ENCODE measurements at regions not wholly inside any gene's neighbourhood (a gene's known extent, or its start where the extent isn't known, plus 50 kb on each side); places are given as distances from the start of the nearest gene placed in this dataset.
"Not testable (repeated sequence)": the region's sequence is repeated elsewhere in the genome, so short reads cannot be mapped to it uniquely, and the experiment has no call there.

DNA sequence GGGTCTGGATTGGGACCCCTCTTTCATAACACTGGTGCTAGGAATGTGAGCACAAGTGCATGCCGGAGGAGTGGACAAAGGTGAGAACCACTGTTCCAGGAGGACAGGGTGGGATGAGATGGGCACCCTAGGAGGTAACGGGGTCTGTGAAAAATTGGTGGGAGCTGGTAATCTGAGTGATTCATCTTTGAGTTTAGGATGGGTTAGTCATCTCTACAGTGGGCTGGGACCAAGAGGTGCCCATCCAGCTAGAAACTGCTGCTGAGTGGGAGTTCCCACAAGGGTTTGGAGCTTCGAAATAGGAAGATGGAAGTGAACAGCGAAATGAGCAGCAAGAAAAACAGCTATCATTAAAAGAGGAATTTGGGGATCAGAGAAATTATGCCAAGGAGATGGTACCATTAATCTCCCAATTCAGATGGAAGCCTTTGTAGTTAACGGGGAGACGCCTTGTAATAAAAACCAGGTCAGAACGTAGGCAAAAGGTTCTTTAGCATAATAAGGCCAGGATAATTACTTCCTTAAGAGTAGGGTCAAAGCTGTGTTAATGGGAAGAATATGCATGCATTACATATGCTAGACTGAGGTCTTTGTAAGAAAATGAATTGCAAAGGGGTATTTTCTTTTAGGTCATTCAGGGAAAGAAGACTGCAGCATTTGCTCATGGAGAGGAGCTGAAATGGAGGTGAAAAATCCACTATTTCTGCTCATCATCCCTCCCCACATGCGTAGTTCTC lies 55.5 kb downstream of the OLFML3 start:
- H3K9ac ChIP-seq (ENCODE audit: insufficient read depth in 1 of 2, low read length in 2 of 2) = no peak overlapping the region
- H3K36me3 ChIP-seq (ENCODE audit: control insufficient read depth in 4 of 4, insufficient read depth in 4 of 4, low read length in 4 of 4) = no peaks in the 10 kb centered on the region
- ATAC-seq (ENCODE audit: insufficient read depth, low FRiP score) (no peak), DNase-seq (no peak)
- 76 to 81% methylated on average over 8 of the region's 8 CpGs for WGBS, 2 donors
- no peak overlapping the region for H3K27ac ChIP-seq (ENCODE audit: low read depth in 1 of 2, low read length in 1 of 2)
- H3K4me1 ChIP-seq (ENCODE audit: control insufficient read depth in 5 of 5, insufficient read depth in 5 of 5, low read length in 5 of 5) = no peaks in the 10 kb centered on the region
- TF ChIP-seq, protein P1, sequence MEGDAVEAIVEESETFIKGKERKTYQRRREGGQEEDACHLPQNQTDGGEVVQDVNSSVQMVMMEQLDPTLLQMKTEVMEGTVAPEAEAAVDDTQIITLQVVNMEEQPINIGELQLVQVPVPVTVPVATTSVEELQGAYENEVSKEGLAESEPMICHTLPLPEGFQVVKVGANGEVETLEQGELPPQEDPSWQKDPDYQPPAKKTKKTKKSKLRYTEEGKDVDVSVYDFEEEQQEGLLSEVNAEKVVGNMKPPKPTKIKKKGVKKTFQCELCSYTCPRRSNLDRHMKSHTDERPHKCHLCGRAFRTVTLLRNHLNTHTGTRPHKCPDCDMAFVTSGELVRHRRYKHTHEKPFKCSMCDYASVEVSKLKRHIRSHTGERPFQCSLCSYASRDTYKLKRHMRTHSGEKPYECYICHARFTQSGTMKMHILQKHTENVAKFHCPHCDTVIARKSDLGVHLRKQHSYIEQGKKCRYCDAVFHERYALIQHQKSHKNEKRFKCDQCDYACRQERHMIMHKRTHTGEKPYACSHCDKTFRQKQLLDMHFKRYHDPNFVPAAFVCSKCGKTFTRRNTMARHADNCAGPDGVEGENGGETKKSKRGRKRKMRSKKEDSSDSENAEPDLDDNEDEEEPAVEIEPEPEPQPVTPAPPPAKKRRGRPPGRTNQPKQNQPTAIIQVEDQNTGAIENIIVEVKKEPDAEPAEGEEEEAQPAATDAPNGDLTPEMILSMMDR (IDR thresholded peaks at IDR 0.05; ENCODE audit: control extremely low read depth, extremely low read depth) = no peak
- H3K4me3 ChIP-seq = no peak overlapping the region
- H3K9me3 ChIP-seq (ENCODE audit: control insufficient read depth in 4 of 4, insufficient read depth in 3 of 4, low read length in 3 of 4) = peaks cover 0 to 1% (median 0%) of the 10 kb centered on the region in 4 donors
- no peaks in the 10 kb centered on the region for H3K27me3 ChIP-seq (ENCODE audit: control insufficient read depth in 3 of 3, insufficient read depth in 3 of 3, low read length in 2 of 3)

DNA sequence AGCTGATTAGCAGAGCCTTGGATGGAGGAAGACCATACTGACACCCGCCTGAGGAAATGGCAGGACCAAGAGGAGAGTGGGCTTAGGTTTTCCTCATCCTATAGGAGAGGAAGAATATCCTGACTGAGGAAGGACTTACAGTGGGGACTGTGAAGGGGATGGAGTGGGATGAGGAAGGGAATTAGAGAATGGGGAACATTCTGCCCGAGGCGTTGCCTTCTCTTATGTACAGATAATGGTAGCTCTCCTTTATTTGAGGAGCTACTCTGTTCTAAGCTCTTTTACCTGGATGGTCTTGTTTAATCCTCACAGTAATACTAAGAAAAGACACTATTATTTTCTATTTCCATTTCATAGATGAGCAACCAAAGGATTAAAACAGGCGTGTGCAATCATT lies 56.0 kb downstream of the OLFML3 start:
- H3K9ac ChIP-seq (ENCODE audit: insufficient read depth in 1 of 2, low read length in 2 of 2) = no peak overlapping the region
- H3K4me1 ChIP-seq (ENCODE audit: control insufficient read depth in 5 of 5, insufficient read depth in 5 of 5, low read length in 5 of 5) = no peaks in the 10 kb centered on the region
- WGBS, 2 donors = 96 to 98% methylated on average over 4 of the region's 4 CpGs
- ATAC-seq (ENCODE audit: insufficient read depth, low FRiP score) (no peak), DNase-seq (no peak)
- H3K4me3 ChIP-seq = no peak overlapping the region
- TF ChIP-seq, protein P1 (IDR thresholded peaks at IDR 0.05; ENCODE audit: control extremely low read depth, extremely low read depth) = no peak
- no peaks in the 10 kb centered on the region for H3K36me3 ChIP-seq (ENCODE audit: control insufficient read depth in 4 of 4, insufficient read depth in 4 of 4, low read length in 4 of 4)
- no peak overlapping the region for H3K27ac ChIP-seq (ENCODE audit: low read depth in 1 of 2, low read length in 1 of 2)
- peaks cover 0 to 1% (median 0%) of the 10 kb centered on the region in 4 donors for H3K9me3 ChIP-seq (ENCODE audit: control insufficient read depth in 4 of 4, insufficient read depth in 3 of 4, low read length in 3 of 4)
- H3K27me3 ChIP-seq (ENCODE audit: control insufficient read depth in 3 of 3, insufficient read depth in 3 of 3, low read length in 2 of 3) = no peaks in the 10 kb centered on the region

DNA sequence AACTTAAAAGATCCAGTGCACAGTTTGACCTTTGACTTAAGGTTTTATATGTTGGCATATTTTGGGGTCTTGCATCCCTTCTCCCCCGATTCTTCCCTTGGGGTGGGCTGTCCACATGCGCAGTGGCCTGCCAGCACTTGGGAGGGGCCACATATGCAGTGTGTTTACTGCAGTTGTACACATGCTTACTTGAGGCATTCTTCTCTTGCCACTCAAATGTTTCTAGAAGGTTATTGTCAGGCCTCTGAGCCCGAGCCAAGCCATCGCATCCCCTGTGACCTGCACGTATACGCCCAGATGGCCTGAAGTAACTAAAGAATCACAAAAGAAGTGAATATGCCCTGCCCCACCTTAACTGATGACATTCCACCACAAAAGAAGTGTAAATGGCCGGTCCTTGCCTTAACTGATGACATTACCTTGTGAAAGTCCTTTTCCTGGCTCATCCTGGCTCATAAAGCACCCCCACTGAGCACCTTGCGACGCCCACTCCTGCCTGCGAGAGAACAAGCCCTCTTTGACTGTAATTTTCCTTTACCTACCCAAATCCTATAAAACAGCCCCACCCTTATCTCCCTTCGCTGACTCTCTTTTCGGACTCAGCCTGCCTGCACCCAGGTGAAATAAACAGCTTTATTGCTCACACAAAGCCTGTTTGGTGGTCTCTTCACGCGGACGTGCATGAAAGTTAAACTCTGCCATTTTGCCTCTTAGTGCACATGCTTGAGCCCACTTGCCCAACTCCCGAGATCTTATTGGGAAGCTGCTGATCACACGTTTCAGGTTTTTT lies 57.8 kb downstream of the OLFML3 start:
- H3K27me3 ChIP-seq (ENCODE audit: control insufficient read depth in 3 of 3, insufficient read depth in 3 of 3, low read length in 2 of 3); ATAC-seq (ENCODE audit: insufficient read depth, low FRiP score); H3K9me3 ChIP-seq (ENCODE audit: control insufficient read depth in 4 of 4, insufficient read depth in 3 of 4, low read length in 3 of 4); DNase-seq; H3K27ac ChIP-seq (ENCODE audit: low read depth in 1 of 2, low read length in 1 of 2); H3K4me1 ChIP-seq (ENCODE audit: control insufficient read depth in 5 of 5, insufficient read depth in 5 of 5, low read length in 5 of 5); H3K36me3 ChIP-seq (ENCODE audit: control insufficient read depth in 4 of 4, insufficient read depth in 4 of 4, low read length in 4 of 4); H3K9ac ChIP-seq (ENCODE audit: insufficient read depth in 1 of 2, low read length in 2 of 2); H3K4me3 ChIP-seq: not testable (repeated sequence)
- 83 to 89% methylated on average over 17 of the region's 17 CpGs for WGBS, 2 donors

DNA sequence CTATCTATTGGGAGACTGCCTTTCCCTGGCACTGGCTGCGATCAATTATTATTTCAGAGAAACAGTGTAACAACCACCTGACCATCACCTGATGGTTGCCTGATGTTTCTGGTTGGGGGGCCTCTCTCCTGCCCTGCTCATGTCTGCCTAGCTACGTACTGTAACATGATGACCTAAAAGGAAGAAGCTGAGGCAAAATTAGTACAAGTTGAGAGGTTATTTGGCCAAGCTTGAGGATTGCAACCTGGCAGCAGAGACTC lies 58.3 kb downstream of the OLFML3 start:
- no peaks in the 10 kb centered on the region for H3K27me3 ChIP-seq (ENCODE audit: control insufficient read depth in 3 of 3, insufficient read depth in 3 of 3, low read length in 2 of 3)
- DNase-seq = no peak
- 92 to 95% methylated on average over 2 of the region's 2 CpGs for WGBS, 2 donors
- no peaks in the 10 kb centered on the region for H3K4me1 ChIP-seq (ENCODE audit: control insufficient read depth in 5 of 5, insufficient read depth in 5 of 5, low read length in 5 of 5)
- no peak overlapping the region for H3K9ac ChIP-seq (ENCODE audit: insufficient read depth in 1 of 2, low read length in 2 of 2)
- no peak overlapping the region for H3K27ac ChIP-seq (ENCODE audit: low read depth in 1 of 2, low read length in 1 of 2)
- ATAC-seq (ENCODE audit: insufficient read depth, low FRiP score) = no peak
- H3K9me3 ChIP-seq (ENCODE audit: control insufficient read depth in 4 of 4, insufficient read depth in 3 of 4, low read length in 3 of 4) = no peaks in the 10 kb centered on the region
- H3K36me3 ChIP-seq (ENCODE audit: control insufficient read depth in 4 of 4, insufficient read depth in 4 of 4, low read length in 4 of 4) = no peaks in the 10 kb centered on the region
- H3K4me3 ChIP-seq = no peak overlapping the region
- TF ChIP-seq, protein P1 (IDR thresholded peaks at IDR 0.05; ENCODE audit: control extremely low read depth, extremely low read depth) = no peak
